Mononuclear cell (primary cell): ENCODE measurements at regions not wholly inside any gene's neighbourhood (a gene's known extent, or its start where the extent isn't known, plus 50 kb on each side); places are given as distances from the start of the nearest gene placed in this dataset.
"Not testable (repeated sequence)": the region's sequence is repeated elsewhere in the genome, so short reads cannot be mapped to it uniquely, and the experiment has no call there.

Experiments used
- H3K27me3 ChIP-seq: 2 replicates; pipeline ENCODE4 v1.6.0; 2011; ENCODE audit warnings: low read length, control low read depth; ENCODE audit not compliant: insufficient read depth
- H3K4me1 ChIP-seq: 2 replicates; pipeline ENCODE4 v1.5.1; 2011; ENCODE audit warnings: mild to moderate bottlenecking, low read length, control low read depth; ENCODE audit not compliant: insufficient read depth
- H3K4me3 ChIP-seq: 2 replicates; pipeline ENCODE4 v1.5.1; 2011; ENCODE audit warnings: mild to moderate bottlenecking, low read length, moderate library complexity
- H3K9me3 ChIP-seq: 2 replicates; pipeline ENCODE4 v1.5.1; 2011; ENCODE audit warnings: low read depth, mild to moderate bottlenecking, control low read depth, low read length

GRCh38 chr4:11813951-11814446 lies 385.3 kb upstream of the HS3ST1 start:
- Histone ChIP-seq H3K27me3 (no peaks in the 10 kb centered on the region), H3K9me3 (no peaks in the 10 kb centered on the region), H3K4me3 (no peak overlapping the region), H3K4me1 (no peaks in the 10 kb centered on the region)

- not testable (repeated sequence) for H3K27me3 ChIP-seq, H3K9me3 ChIP-seq, H3K4me1 ChIP-seq, H3K4me3 ChIP-seq
These were observed 382.8 kb upstream of the HS3ST1 start for GRCh38 chr4:11811521-11811920.

GRCh38 chr4:11805842-11806241 lies 377.1 kb upstream of the HS3ST1 start:
- H3K4me1 ChIP-seq = no peaks in the 10 kb centered on the region
- no peaks in the 10 kb centered on the region for H3K9me3 ChIP-seq
- H3K4me3 ChIP-seq = no peak overlapping the region
- no peaks in the 10 kb centered on the region for H3K27me3 ChIP-seq

GRCh38 chr4:11801466-11802446 lies 373.1 kb upstream of the HS3ST1 start:
- no peaks in the 10 kb centered on the region for H3K4me1 ChIP-seq
- H3K4me3 ChIP-seq = no peak overlapping the region
- no peaks in the 10 kb centered on the region for H3K27me3 ChIP-seq
- H3K9me3 ChIP-seq = no peaks in the 10 kb centered on the region

GRCh38 chr4:11799196-11799595 lies 370.5 kb upstream of the HS3ST1 start:
- Histone ChIP-seq H3K9me3 (no peaks in the 10 kb centered on the region), H3K4me3 (no peak overlapping the region), H3K27me3 (no peaks in the 10 kb centered on the region), H3K4me1 (no peaks in the 10 kb centered on the region)

GRCh38 chr4:11791797-11792196 lies 363.1 kb upstream of the HS3ST1 start:
- Histone ChIP-seq H3K27me3 (no peaks in the 10 kb centered on the region), H3K9me3 (no peaks in the 10 kb centered on the region), H3K4me3 (no peak overlapping the region)

GRCh38 chr4:11790230-11790629 lies 361.5 kb upstream of the HS3ST1 start:
- no peak overlapping the region for H3K4me3 ChIP-seq
- H3K27me3 ChIP-seq = no peaks in the 10 kb centered on the region
- H3K4me1 ChIP-seq = peaks cover 7% of the 10 kb centered on the region
- H3K9me3 ChIP-seq = no peaks in the 10 kb centered on the region

More at GRCh38 chr4:11791797-11792196, 363.1 kb upstream of the HS3ST1 start:
- H3K4me1 ChIP-seq = peaks cover 7% of the 10 kb centered on the region

- Histone ChIP-seq H3K4me1 (no peaks in the 10 kb centered on the region), H3K4me3 (no peak overlapping the region), H3K27me3 (no peaks in the 10 kb centered on the region), H3K9me3 (no peaks in the 10 kb centered on the region)
These were observed 354.9 kb upstream of the HS3ST1 start for GRCh38 chr4:11783588-11783987.

- Histone ChIP-seq H3K27me3 (no peaks in the 10 kb centered on the region), H3K4me1 (no peaks in the 10 kb centered on the region), H3K4me3 (no peak overlapping the region), H3K9me3 (no peaks in the 10 kb centered on the region)
These were observed 354.2 kb upstream of the HS3ST1 start for GRCh38 chr4:11782859-11783258.

GRCh38 chr4:11777447-11777846 lies 348.8 kb upstream of the HS3ST1 start:
- Histone ChIP-seq H3K27me3 (no peaks in the 10 kb centered on the region), H3K9me3 (no peaks in the 10 kb centered on the region), H3K4me1 (no peaks in the 10 kb centered on the region), H3K4me3 (no peak overlapping the region)

GRCh38 chr4:11774346-11774745 lies 345.7 kb upstream of the HS3ST1 start:
- no peaks in the 10 kb centered on the region for H3K4me1 ChIP-seq

GRCh38 chr4:11773798-11774197 lies 345.1 kb upstream of the HS3ST1 start:
- Histone ChIP-seq H3K4me1 (no peaks in the 10 kb centered on the region), H3K27me3 (no peaks in the 10 kb centered on the region), H3K4me3 (no peak overlapping the region), H3K9me3 (no peaks in the 10 kb centered on the region)

More at GRCh38 chr4:11774346-11774745, 345.7 kb upstream of the HS3ST1 start:
- Histone ChIP-seq H3K9me3 (no peaks in the 10 kb centered on the region), H3K27me3 (no peaks in the 10 kb centered on the region), H3K4me3 (no peak overlapping the region)

- no peaks in the 10 kb centered on the region for H3K9me3 ChIP-seq
- H3K4me3 ChIP-seq = no peak overlapping the region
- no peaks in the 10 kb centered on the region for H3K4me1 ChIP-seq
- no peaks in the 10 kb centered on the region for H3K27me3 ChIP-seq
These were observed 340.7 kb upstream of the HS3ST1 start for GRCh38 chr4:11769434-11769833.

- H3K27me3 ChIP-seq = no peaks in the 10 kb centered on the region
- H3K9me3 ChIP-seq = no peaks in the 10 kb centered on the region
- no peak overlapping the region for H3K4me3 ChIP-seq
These were observed 339.7 kb upstream of the HS3ST1 start for GRCh38 chr4:11768251-11768972.

GRCh38 chr4:11765849-11766453 lies 337.3 kb upstream of the HS3ST1 start:
- Histone ChIP-seq H3K4me1 (no peaks in the 10 kb centered on the region), H3K27me3 (no peaks in the 10 kb centered on the region), H3K9me3 (no peaks in the 10 kb centered on the region), H3K4me3 (no peak overlapping the region)

More at GRCh38 chr4:11768251-11768972, 339.7 kb upstream of the HS3ST1 start:
- H3K4me1 ChIP-seq = no peaks in the 10 kb centered on the region
